ENCODE measurements at regions not wholly inside any gene's neighbourhood (a gene's known extent, or its start where the extent isn't known, plus 50 kb on each side); places are given as distances from the start of the nearest gene placed in this dataset.

DNA sequence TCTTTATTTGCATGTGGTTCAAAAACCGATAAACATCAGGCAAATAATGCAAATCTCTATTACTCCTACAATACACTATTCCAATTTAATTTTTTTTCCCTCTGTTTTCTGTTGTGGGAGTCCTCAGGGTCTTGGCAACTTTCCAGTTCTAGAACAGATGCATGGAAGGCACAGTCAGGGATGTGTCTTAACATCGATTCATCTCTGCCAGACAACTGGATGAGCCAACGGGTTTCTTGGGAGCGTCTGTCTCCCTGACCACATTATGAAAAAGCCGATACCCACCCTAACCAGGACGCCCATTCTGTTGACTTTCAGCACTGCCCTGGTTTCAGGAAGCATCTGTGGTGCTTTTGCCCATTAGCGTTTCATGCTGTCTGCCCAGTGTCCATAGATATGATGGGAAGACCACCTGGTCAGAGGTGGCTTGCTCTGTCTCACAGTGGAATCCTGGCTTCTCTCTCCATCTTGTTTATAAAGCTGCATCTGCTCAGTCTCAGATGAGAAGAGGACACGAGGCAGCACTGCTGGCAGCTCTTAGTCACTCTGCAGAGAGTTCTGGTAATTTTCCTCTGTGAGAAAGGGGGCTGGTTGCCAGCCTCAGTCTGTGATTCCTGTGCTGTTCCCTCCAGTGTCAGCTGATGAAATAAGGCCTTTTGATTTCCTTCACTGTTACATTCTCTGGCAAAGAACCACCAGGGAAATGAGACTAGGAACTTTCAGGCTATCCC, 57.9 kb upstream of the KCNE4 start (continued):
- TF ChIP-seq ZNF274 (IDR thresholded peaks at IDR 0.05; ENCODE audit: borderline replicate concordance, extremely low read depth, low read length) (no peak), SAP30 (IDR thresholded peaks at IDR 0.05; ENCODE audit: insufficient read depth, insufficient replicate concordance, low read length) (no peak), SP4 (IDR thresholded peaks at IDR 0.05; ENCODE audit: low read length) (no peak), TAF1 (IDR thresholded peaks at IDR 0.05; ENCODE audit: low read depth, low read length) (no peak), HDAC2 (IDR thresholded peaks at IDR 0.05; ENCODE audit: borderline replicate concordance in 1 of 2, low read depth in 2 of 2, low read length in 2 of 2) (no peak)
- TF ChIP-seq, protein P1, sequence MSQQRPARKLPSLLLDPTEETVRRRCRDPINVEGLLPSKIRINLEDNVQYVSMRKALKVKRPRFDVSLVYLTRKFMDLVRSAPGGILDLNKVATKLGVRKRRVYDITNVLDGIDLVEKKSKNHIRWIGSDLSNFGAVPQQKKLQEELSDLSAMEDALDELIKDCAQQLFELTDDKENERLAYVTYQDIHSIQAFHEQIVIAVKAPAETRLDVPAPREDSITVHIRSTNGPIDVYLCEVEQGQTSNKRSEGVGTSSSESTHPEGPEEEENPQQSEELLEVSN (IDR thresholded peaks at IDR 0.05), result no peak
